T follicular helper cell (primary cell): ENCODE measurements at regions not wholly inside any gene's neighbourhood (a gene's known extent, or its start where the extent isn't known, plus 50 kb on each side); places are given as distances from the start of the nearest gene placed in this dataset.

Experiments used
- DNase-seq: peaks from one replicate; pipeline ENCODE4 v3.0.0-alpha.2; 2020; ENCODE audit warnings: low read depth

GRCh38 chr4:184968366-184968765 lies 49.9 kb upstream of the HELT start:
- no peak for DNase-seq
